Smooth muscle cell (in vitro differentiated cells): ENCODE measurements at regions not wholly inside any gene's neighbourhood (a gene's known extent, or its start where the extent isn't known, plus 50 kb on each side); places are given as distances from the start of the nearest gene placed in this dataset.

Experiments
- DNase-seq: peaks from one replicate; lab custom pipeline; 2025; ENCODE audit not compliant: unreplicated experiment; lab: John Stamatoyannopoulos, UW
- H2AFZ ChIP-seq: fragments of 200-600 bp; sonication (generic); 2 replicates; pipeline ENCODE4 v1.6.0; 2016; ENCODE audit warnings: antibody characterized with exemption, low read depth, mild to moderate bottlenecking
- H3F3A ChIP-seq: fragments of 200-600 bp; sonication (generic); 2 replicates; pipeline ENCODE4 v1.6.0; 2017; ENCODE audit warnings: antibody characterized with exemption, low read depth
- H3K27ac ChIP-seq: fragments of 200-600 bp; sonication (generic); 2 replicates; pipeline ENCODE4 v1.5.1; 2016; ENCODE audit warnings: low read depth, mild to moderate bottlenecking
- H3K27me3 ChIP-seq: fragments of 200-600 bp; sonication (generic); 2 replicates; pipeline ENCODE4 v1.6.1; 2016; ENCODE audit warnings: low read depth, mild to moderate bottlenecking
- H3K36me3 ChIP-seq: fragments of 200-600 bp; sonication (generic); 2 replicates; pipeline ENCODE4 v1.5.1; 2016; ENCODE audit warnings: low read depth
- H3K4me1 ChIP-seq: fragments of 200-600 bp; sonication (generic); 2 replicates; pipeline ENCODE4 v1.5.1; 2016; ENCODE audit warnings: low read depth
- H3K4me2 ChIP-seq: fragments of 200-600 bp; sonication (generic); 2 replicates; pipeline ENCODE4 v1.6.0; 2016; ENCODE audit warnings: mild to moderate bottlenecking
- H3K4me3 ChIP-seq: fragments of 200-600 bp; sonication (generic); 2 replicates; pipeline ENCODE4 v1.5.1; 2016; ENCODE audit warnings: mild to moderate bottlenecking
- H3K79me2 ChIP-seq: fragments of 200-600 bp; sonication (generic); 2 replicates; pipeline ENCODE4 v1.6.0; 2016; ENCODE audit warnings: low read depth, mild to moderate bottlenecking
- H3K9ac ChIP-seq: fragments of 200-600 bp; sonication (generic); 2 replicates; pipeline ENCODE4 v1.6.0; 2016; ENCODE audit warnings: low read depth
- H3K9me3 ChIP-seq: fragments of 200-600 bp; sonication (generic); replicated peaks from 2 replicates; pipeline ENCODE4 v1.5.1; 2016; ENCODE audit warnings: low read depth
- H4K20me1 ChIP-seq: fragments of 200-600 bp; sonication (generic); 2 replicates; pipeline ENCODE4 v1.6.0; 2016; ENCODE audit warnings: low read depth
- WGBS: methylation state at CpG from one replicate; pipeline ENCODE4 v1.1.7; 2016; ENCODE audit warnings: low lambda C conversion rate; 5-methylcytosine and 5-hydroxymethylcytosine counted together
- TF ChIP-seq, protein P1 (sequence below): fragments of 200-600 bp; sonication (generic); IDR thresholded peaks from 2 replicates; pipeline ENCODE4 v1.5.1; 2017; ENCODE audit warnings: borderline replicate concordance, mild to moderate bottlenecking, antibody characterized with exemption; ENCODE audit not compliant: insufficient read depth, poor library complexity, severe bottlenecking

DNA sequence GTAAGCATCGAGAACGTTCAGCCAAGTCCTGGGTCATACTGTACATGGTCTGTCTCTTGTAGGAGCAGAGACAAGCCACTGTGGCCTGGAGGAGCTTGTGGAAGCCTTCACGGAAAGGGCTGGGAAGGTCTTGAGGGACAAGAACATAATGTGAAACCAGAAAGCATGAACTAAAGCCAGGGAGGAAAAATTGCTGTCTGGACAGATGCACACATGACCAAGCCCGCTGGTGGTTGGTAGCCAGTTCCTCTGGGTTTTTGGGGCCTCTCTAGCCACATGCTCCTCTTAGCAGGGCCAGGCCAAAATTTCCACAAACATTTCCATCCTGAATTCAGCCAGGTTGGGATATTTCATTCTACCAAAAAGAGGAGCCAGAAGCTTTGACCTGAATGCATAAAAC lies 196.2 kb upstream of the SIX2 start:
- TF ChIP-seq, protein P1, sequence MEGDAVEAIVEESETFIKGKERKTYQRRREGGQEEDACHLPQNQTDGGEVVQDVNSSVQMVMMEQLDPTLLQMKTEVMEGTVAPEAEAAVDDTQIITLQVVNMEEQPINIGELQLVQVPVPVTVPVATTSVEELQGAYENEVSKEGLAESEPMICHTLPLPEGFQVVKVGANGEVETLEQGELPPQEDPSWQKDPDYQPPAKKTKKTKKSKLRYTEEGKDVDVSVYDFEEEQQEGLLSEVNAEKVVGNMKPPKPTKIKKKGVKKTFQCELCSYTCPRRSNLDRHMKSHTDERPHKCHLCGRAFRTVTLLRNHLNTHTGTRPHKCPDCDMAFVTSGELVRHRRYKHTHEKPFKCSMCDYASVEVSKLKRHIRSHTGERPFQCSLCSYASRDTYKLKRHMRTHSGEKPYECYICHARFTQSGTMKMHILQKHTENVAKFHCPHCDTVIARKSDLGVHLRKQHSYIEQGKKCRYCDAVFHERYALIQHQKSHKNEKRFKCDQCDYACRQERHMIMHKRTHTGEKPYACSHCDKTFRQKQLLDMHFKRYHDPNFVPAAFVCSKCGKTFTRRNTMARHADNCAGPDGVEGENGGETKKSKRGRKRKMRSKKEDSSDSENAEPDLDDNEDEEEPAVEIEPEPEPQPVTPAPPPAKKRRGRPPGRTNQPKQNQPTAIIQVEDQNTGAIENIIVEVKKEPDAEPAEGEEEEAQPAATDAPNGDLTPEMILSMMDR: no peak
- Histone ChIP-seq H3K79me2 (no peaks in the 10 kb centered on the region), H3K27ac (no peak overlapping the region), H3K4me3 (no peak overlapping the region), H3F3A (no peaks in the 10 kb centered on the region), H2AFZ (no peak overlapping the region), H3K27me3 (no peaks in the 10 kb centered on the region), H3K9ac (no peak overlapping the region), H3K36me3 (no peaks in the 10 kb centered on the region), H3K9me3 (no peaks in the 10 kb centered on the region), H3K4me2 (no peak overlapping the region), H4K20me1 (no peaks in the 10 kb centered on the region), H3K4me1 (no peaks in the 10 kb centered on the region)
- WGBS: 94% methylated on average over 4 of the region's 4 CpGs
- no peak for DNase-seq

DNA sequence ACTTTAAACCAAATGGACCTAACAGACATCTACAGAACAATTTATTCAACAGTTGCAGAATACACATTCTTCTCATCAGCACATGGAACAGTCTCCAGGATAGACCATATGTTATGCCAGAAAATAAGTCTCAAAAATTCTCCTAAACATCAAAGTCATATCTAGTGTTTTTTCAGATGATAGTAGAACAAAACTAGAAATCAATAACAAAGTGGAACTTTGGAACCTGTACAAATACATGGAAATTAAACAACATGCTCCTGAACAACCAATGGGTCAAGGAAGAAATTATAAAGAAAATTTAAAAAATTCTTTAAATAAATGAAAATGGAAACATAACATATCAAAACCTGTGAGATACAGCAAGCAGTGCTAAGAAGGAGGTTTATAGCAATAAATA lies 194.1 kb upstream of the SIX2 start:
- Histone ChIP-seq H3K79me2 (no peaks in the 10 kb centered on the region), H3K27me3 (no peaks in the 10 kb centered on the region), H3K4me3 (no peak overlapping the region), H2AFZ (no peak overlapping the region), H3K9ac (no peak overlapping the region), H3K4me2 (no peak overlapping the region), H3K36me3 (no peaks in the 10 kb centered on the region), H3F3A (no peaks in the 10 kb centered on the region), H3K9me3 (no peaks in the 10 kb centered on the region), H3K4me1 (no peaks in the 10 kb centered on the region), H4K20me1 (no peaks in the 10 kb centered on the region), H3K27ac (no peak overlapping the region)
- TF ChIP-seq, protein P1: no peak
- DNase-seq: no peak

DNA sequence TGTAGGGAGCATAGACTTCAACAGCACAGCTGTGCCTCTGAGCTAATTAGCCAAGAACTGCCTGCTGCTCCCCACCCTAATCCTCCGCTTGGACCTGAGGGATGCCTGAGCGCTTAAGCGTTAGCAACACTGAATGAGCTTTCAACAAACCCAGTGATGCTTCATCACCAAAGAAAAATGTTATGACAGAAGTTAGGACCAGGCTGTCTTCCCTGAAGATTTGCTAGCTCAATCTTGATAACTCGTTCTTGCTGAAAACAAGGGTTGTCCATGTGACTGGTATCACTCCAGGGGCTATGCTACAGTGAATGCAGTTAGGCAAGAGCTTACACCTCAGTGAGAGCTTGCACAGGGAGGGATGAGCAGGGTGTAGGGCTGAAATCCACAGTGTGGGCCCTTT lies 190.7 kb upstream of the SIX2 start:
- Histone ChIP-seq H2AFZ (no peak overlapping the region), H3K79me2 (no peaks in the 10 kb centered on the region), H3K27me3 (peaks cover 2% of the 10 kb centered on the region), H3K36me3 (no peaks in the 10 kb centered on the region), H3K9me3 (no peaks in the 10 kb centered on the region), H3K4me3 (no peak overlapping the region), H4K20me1 (no peaks in the 10 kb centered on the region), H3K27ac (no peak overlapping the region), H3K4me2 (no peak overlapping the region), H3K4me1 (no peaks in the 10 kb centered on the region), H3K9ac (no peak overlapping the region), H3F3A (no peaks in the 10 kb centered on the region)
- TF ChIP-seq, protein P1: no peak
- WGBS: 76% methylated on average over 4 of the region's 4 CpGs
- no peak for DNase-seq

DNA sequence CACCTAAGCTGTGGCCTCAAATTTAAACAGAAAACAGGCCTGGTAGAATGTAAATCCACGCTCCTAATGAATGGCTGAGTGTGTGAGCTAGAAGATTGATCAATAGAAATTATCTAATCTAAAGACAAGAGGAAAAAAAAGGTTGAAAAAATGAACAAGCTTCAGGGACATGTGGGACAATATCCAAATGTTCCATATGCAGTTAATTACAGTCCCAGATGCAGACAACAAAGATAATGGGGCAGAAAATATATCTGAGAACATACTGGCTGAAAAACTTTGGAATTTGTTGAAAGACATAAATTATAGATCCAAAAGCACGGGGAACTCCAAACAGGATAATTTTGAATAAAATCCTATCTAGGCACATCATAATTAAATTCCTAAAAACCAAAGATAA lies 186.7 kb upstream of the SIX2 start:
- Histone ChIP-seq H2AFZ (no peak overlapping the region), H3K27me3 (peaks cover 6% of the 10 kb centered on the region), H3K4me3 (no peak overlapping the region), H3K79me2 (no peaks in the 10 kb centered on the region), H3K9ac (no peak overlapping the region), H3K4me2 (no peak overlapping the region), H3F3A (no peaks in the 10 kb centered on the region), H3K9me3 (no peaks in the 10 kb centered on the region), H3K4me1 (no peaks in the 10 kb centered on the region), H3K36me3 (no peaks in the 10 kb centered on the region), H4K20me1 (no peaks in the 10 kb centered on the region), H3K27ac (no peak overlapping the region)
- no peak for DNase-seq
- 60% methylated on average over 2 of the region's 2 CpGs for WGBS
- TF ChIP-seq, protein P1: no peak
